Breast epithelium (tissue), 3 donors: ENCODE measurements at regions not wholly inside any gene's neighbourhood (a gene's known extent, or its start where the extent isn't known, plus 50 kb on each side); places are given as distances from the start of the nearest gene placed in this dataset.

Experiments used
- POLR2A ChIP-seq: fragments of 450-650 bp; IDR thresholded peaks from one replicate; pipeline ENCODE4 v1.6.1; 2016; ENCODE audit warnings: antibody characterized with exemption, mild to moderate bottlenecking, moderate library complexity
- TF ChIP-seq, protein P1 (sequence below), 3 donors: fragments of 450-650 bp; IDR thresholded peaks; one replicate each; pipeline ENCODE4 v1.5.1; 2016 to 2017; ENCODE audit warnings: antibody characterized with exemption in 3 of 3, mild to moderate bottlenecking in 3 of 3, moderate library complexity in 3 of 3

DNA sequence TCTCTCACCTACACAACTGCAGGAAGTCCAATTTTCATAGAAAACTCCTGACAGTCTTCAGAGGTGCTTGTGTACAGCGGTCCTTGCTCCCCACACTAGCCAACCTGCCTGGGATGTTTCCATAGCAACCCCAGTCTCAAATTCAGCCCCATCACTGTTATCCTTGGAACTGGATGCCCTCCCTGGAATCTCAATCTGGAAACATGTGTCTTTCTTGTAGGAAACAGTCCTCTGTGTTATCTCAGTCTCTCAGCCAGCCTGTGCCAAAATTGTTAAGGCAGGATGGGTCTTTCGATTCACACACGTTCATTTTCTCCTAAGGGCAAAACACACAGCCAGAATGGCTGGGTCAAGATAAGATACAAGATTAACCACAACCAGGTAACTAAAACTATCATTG is 295.5 kb upstream of the RND3 start:
- TF ChIP-seq, protein P1, sequence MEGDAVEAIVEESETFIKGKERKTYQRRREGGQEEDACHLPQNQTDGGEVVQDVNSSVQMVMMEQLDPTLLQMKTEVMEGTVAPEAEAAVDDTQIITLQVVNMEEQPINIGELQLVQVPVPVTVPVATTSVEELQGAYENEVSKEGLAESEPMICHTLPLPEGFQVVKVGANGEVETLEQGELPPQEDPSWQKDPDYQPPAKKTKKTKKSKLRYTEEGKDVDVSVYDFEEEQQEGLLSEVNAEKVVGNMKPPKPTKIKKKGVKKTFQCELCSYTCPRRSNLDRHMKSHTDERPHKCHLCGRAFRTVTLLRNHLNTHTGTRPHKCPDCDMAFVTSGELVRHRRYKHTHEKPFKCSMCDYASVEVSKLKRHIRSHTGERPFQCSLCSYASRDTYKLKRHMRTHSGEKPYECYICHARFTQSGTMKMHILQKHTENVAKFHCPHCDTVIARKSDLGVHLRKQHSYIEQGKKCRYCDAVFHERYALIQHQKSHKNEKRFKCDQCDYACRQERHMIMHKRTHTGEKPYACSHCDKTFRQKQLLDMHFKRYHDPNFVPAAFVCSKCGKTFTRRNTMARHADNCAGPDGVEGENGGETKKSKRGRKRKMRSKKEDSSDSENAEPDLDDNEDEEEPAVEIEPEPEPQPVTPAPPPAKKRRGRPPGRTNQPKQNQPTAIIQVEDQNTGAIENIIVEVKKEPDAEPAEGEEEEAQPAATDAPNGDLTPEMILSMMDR (IDR thresholded peaks at IDR 0.05), result no peak
- TF ChIP-seq POLR2A, result no peak
